SK-N-SH treated with all-trans-retinoic acid at 6 μM for 48 hours (cell line): ENCODE measurements at regions not wholly inside any gene's neighbourhood (a gene's known extent, or its start where the extent isn't known, plus 50 kb on each side); places are given as distances from the start of the nearest gene placed in this dataset.
"Not testable (repeated sequence)": the region's sequence is repeated elsewhere in the genome, so short reads cannot be mapped to it uniquely, and the experiment has no call there.

Source experiments
- ATAC-seq: fragments of 200-7000 bp; cut with Tn5 transposase; 3 replicates; pipeline ENCODE4 v1.9.1; 2020; ENCODE audit warnings: mild to moderate bottlenecking, moderate library complexity
- ARNTL ChIP-seq: fragments of 450-650 bp; formaldehyde crosslinking; IDR thresholded peaks from 2 replicates; pipeline ENCODE4 v1.5.0; 2020; ENCODE audit warnings: low read depth, mild to moderate bottlenecking, moderate library complexity, borderline replicate concordance
- BACH2 ChIP-seq: fragments of 250-450 bp; sonication (Bioruptor Pico); IDR thresholded peaks from 2 replicates; pipeline ENCODE4 v1.9.0; 2021; ENCODE audit warnings: mild to moderate bottlenecking, borderline replicate concordance
- CSDC2 ChIP-seq: fragments of 250-450 bp; sonication (Bioruptor Pico); IDR thresholded peaks from 2 replicates; pipeline ENCODE4 v1.5.0; 2020; ENCODE audit warnings: mild to moderate bottlenecking, moderate library complexity
- ESRRG ChIP-seq: fragments of 250-450 bp; sonication (Bioruptor Pico); IDR thresholded peaks from 2 replicates; pipeline ENCODE4 v1.6.1; 2021; ENCODE audit warnings: mild to moderate bottlenecking
- GLIS3 ChIP-seq: fragments of 250-450 bp; sonication (Bioruptor Pico); IDR thresholded peaks from 2 replicates; pipeline ENCODE4 v1.5.0; 2020; ENCODE audit warnings: mild to moderate bottlenecking, moderate library complexity
- ISL1 ChIP-seq: fragments of 250-450 bp; sonication (Bioruptor Pico); IDR thresholded peaks from 2 replicates; pipeline ENCODE4 v2.1.2; 2022; ENCODE audit warnings: mild to moderate bottlenecking, moderate library complexity
- OSR1 ChIP-seq: fragments of 250-450 bp; sonication (Bioruptor Pico); IDR thresholded peaks from 2 replicates; pipeline ENCODE4 v1.8.0; 2022; ENCODE audit warnings: moderate library complexity, mild to moderate bottlenecking, inconsistent platforms
- PPARA ChIP-seq: fragments of 250-450 bp; sonication (Bioruptor Pico); IDR thresholded peaks from 2 replicates; pipeline ENCODE4 v1.5.0; 2020; ENCODE audit warnings: mild to moderate bottlenecking, borderline replicate concordance
- RARB ChIP-seq: fragments of 250-450 bp; sonication (Bioruptor Pico); IDR thresholded peaks from 2 replicates; pipeline ENCODE4 v1.8.0; 2021; ENCODE audit warnings: mild to moderate bottlenecking, moderate library complexity
- SNAI2 ChIP-seq: fragments of 250-450 bp; sonication (Bioruptor Pico); IDR thresholded peaks from 2 replicates; pipeline ENCODE4 v1.5.0; 2020; ENCODE audit warnings: mild to moderate bottlenecking, moderate library complexity
- TCF4 ChIP-seq: fragments of 250-450 bp; sonication (Bioruptor Pico); IDR thresholded peaks from 2 replicates; pipeline ENCODE4 v1.8.0; 2021; ENCODE audit warnings: mild to moderate bottlenecking, moderate library complexity, borderline replicate concordance
- TOX ChIP-seq: fragments of 250-450 bp; sonication (Bioruptor Pico); IDR thresholded peaks from 2 replicates; pipeline ENCODE4 v1.8.0; 2021; ENCODE audit warnings: mild to moderate bottlenecking, moderate library complexity, borderline replicate concordance
- ZC3H10 ChIP-seq: fragments of 250-450 bp; sonication (Bioruptor Pico); IDR thresholded peaks from 2 replicates; pipeline ENCODE4 v1.5.1; 2021; ENCODE audit warnings: mild to moderate bottlenecking, moderate library complexity
- ZFP3 ChIP-seq: fragments of 250-450 bp; sonication (Bioruptor Pico); IDR thresholded peaks from 2 replicates; pipeline ENCODE4 v1.5.0; 2020; ENCODE audit warnings: mild to moderate bottlenecking, moderate library complexity
- ZFP30 ChIP-seq: fragments of 450-650 bp; formaldehyde crosslinking; IDR thresholded peaks from 2 replicates; pipeline ENCODE4 v1.5.0; 2022; ENCODE audit warnings: mild to moderate bottlenecking, moderate library complexity
- ZNF565 ChIP-seq: fragments of 450-650 bp; formaldehyde crosslinking; conservative IDR thresholded peaks from 2 replicates; pipeline ENCODE4 v1.5.0; 2020; ENCODE audit warnings: low read depth, mild to moderate bottlenecking, moderate library complexity
- ZNF70 ChIP-seq: fragments of 450-650 bp; formaldehyde crosslinking; IDR thresholded peaks from 2 replicates; pipeline ENCODE4 v1.5.0; 2020; ENCODE audit warnings: mild to moderate bottlenecking, moderate library complexity
- ZNF8 ChIP-seq: fragments of 450-650 bp; formaldehyde crosslinking; IDR thresholded peaks from 2 replicates; pipeline ENCODE4 v1.5.0; 2020; ENCODE audit warnings: mild to moderate bottlenecking, moderate library complexity
- TF ChIP-seq, protein P1 (sequence below): fragments of 250-450 bp; sonication (Bioruptor Pico); IDR thresholded peaks from 2 replicates; pipeline ENCODE4 v1.8.0; 2020; ENCODE audit warnings: mild to moderate bottlenecking, moderate library complexity, borderline replicate concordance
- TF ChIP-seq, protein P2 (sequence below): fragments of 250-450 bp; sonication (Bioruptor Pico); IDR thresholded peaks from 2 replicates; pipeline ENCODE4 v1.8.0; 2021; ENCODE audit warnings: low read depth, mild to moderate bottlenecking, moderate library complexity, borderline replicate concordance
- TF ChIP-seq, protein P3 (sequence below): fragments of 250-450 bp; sonication (Bioruptor Pico); IDR thresholded peaks from 2 replicates; pipeline ENCODE4 v1.5.1; 2021; ENCODE audit warnings: mild to moderate bottlenecking, moderate library complexity
- TF ChIP-seq, protein P4 (sequence below): fragments of 250-450 bp; sonication (Bioruptor Pico); IDR thresholded peaks from 2 replicates; pipeline ENCODE4 v1.5.1; 2020; ENCODE audit warnings: low read depth, mild to moderate bottlenecking, moderate library complexity
- TF ChIP-seq, protein P5 (sequence below): fragments of 250-450 bp; sonication (Bioruptor Pico); IDR thresholded peaks from 2 replicates; pipeline ENCODE4 v1.5.0; 2020; ENCODE audit warnings: mild to moderate bottlenecking, moderate library complexity

DNA sequence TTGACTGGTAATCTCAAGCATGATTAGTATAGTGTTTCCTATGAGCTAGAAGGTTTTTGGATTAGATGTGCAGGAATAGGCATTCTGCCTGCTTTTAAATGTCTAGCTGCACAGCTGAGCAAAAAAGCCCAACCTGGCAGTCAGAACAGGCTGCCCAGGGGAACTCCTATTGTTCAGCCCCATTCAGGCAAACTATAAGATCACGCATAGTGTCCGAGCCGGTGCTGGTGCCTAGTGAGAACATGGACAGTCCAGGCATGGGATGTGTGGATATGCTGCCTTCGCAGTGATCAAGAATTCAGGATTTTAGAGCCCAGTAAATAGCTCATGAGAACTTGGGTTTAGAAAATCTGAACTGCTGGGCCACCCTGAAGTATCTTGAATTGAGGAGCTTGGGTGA, 348.8 kb downstream of the UTRN start:
- ATAC-seq = no peak
- TF ChIP-seq SNAI2 (CRISPR knock-in tag) (no peak), ZNF8 (CRISPR knock-in tag) (no peak), RARB (CRISPR knock-in tag) (no peak), ZFP3 (CRISPR knock-in tag) (no peak), TOX (no peak), ARNTL (no peak), OSR1 (CRISPR knock-in tag) (no peak)
- TF ChIP-seq, protein P1, sequence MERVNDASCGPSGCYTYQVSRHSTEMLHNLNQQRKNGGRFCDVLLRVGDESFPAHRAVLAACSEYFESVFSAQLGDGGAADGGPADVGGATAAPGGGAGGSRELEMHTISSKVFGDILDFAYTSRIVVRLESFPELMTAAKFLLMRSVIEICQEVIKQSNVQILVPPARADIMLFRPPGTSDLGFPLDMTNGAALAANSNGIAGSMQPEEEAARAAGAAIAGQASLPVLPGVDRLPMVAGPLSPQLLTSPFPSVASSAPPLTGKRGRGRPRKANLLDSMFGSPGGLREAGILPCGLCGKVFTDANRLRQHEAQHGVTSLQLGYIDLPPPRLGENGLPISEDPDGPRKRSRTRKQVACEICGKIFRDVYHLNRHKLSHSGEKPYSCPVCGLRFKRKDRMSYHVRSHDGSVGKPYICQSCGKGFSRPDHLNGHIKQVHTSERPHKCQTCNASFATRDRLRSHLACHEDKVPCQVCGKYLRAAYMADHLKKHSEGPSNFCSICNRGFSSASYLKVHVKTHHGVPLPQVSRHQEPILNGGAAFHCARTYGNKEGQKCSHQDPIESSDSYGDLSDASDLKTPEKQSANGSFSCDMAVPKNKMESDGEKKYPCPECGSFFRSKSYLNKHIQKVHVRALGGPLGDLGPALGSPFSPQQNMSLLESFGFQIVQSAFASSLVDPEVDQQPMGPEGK (CRISPR knock-in tag) = no peak

DNA sequence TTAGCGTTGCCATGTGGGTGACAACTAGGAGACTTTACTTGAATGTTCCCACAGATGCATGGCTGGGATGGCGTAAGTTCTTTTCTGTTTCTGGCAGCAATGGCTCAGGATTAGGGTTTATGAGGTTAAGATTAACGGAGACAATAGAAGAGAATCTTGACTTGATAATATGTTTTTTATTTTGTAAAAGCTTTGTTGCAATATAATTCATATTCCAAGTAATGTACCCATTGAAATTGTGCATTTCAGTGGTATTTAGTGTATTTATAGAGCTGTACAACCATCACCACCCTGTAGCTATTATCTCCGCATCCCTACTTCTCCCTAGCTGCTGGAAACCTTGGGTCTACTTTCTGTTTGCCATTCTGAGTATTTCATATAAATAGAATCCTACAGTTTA, 349.2 kb downstream of the UTRN start:
- TF ChIP-seq, protein P2, sequence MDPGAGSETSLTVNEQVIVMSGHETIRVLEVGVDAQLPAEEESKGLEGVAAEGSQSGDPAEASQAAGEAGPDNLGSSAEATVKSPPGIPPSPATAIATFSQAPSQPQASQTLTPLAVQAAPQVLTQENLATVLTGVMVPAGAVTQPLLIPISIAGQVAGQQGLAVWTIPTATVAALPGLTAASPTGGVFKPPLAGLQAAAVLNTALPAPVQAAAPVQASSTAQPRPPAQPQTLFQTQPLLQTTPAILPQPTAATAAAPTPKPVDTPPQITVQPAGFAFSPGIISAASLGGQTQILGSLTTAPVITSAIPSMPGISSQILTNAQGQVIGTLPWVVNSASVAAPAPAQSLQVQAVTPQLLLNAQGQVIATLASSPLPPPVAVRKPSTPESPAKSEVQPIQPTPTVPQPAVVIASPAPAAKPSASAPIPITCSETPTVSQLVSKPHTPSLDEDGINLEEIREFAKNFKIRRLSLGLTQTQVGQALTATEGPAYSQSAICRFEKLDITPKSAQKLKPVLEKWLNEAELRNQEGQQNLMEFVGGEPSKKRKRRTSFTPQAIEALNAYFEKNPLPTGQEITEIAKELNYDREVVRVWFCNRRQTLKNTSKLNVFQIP (CRISPR knock-in tag) = no peak
- TF ChIP-seq ARNTL (no peak), ESRRG (CRISPR knock-in tag) (no peak)
- ATAC-seq = no peak

DNA sequence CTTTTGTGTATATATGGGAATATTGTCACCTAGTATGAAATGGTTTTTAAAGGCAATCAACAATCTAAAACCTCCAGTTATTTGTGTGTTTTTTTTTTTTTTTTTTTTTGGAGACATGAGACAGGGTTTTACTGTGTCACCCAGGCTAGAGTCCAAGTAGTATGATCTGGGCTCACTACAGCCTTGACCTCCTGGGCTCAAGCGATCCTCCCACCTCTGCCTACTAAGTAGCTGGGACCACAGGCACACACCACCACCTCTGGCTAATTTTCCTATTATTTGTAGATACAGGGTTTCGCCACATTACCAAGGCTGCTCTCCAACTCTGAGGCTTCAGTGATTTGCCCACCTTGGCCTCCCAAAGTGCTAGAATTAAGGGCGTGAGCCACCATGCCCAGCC, 349.9 kb downstream of the UTRN start:
- no peak for ATAC-seq
- TF ChIP-seq TCF4 (CRISPR knock-in tag) = no peak
- TF ChIP-seq ZNF8 (CRISPR knock-in tag) = no peak
- TF ChIP-seq, protein P2 (CRISPR knock-in tag) = no peak
- TF ChIP-seq SNAI2 (CRISPR knock-in tag) = no peak
- TF ChIP-seq CSDC2 = no peak

DNA sequence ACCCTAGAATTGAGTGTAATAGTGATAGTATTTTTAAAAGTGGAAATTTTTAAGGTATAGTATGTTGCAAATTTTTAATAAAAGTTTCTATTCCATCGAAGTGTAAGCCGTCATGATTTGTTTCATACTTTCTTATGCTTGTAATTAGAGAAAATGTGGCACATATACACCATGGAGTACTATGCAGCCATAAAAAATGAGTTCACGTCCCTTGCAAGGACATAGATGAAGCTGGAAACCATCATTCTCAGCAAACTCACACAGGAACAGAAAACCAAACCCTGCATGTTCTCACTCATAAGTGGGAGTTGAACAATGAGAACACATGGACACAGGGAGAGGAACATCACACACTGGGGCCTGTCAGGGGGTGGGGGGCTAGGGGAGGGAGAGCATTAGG, 350.9 kb downstream of the UTRN start:
- ATAC-seq = not testable (repeated sequence)

DNA sequence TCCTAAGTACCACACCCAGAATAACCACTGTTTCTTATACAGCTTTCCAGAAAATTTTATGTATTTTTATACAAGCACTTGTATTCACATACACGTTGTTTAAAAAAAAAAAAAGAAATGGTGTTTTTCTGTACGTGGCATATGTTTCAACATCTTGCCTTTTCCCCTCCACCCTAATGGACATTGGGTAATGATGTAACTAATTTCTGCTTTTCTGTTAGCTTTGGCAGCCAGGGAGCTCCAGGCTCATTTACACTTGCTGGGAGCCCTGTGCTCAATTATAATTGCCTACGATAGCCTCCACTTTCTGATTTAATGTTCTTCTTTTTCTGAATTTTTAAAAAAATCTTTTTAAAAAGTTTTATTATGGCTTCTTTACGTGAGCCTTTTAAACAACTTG, 352.4 kb downstream of the UTRN start:
- ATAC-seq = no peak
- TF ChIP-seq CSDC2 (no peak), ZNF565 (CRISPR knock-in tag) (no peak)

DNA sequence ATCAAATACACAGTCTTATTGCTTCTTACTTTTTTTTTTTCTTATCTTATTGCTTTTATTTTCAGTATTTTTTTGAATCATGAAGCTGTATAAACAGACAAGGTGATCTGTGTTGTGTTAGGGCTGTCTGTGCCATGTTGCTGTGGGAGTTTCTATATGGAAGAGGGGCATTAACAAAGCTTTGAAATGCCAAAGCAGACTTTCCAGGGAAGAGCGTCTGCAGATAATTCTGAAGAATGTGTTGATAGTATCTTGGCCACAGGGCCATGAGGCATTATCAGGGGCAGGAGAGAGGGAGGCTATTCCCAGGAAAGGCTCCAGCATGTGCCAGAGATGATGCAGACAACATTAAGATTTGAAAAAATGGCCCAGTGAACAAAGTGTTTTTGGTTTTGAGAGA, 354.5 kb downstream of the UTRN start:
- no peak for ATAC-seq
- TF ChIP-seq ZNF8 (CRISPR knock-in tag) (no peak), RARB (CRISPR knock-in tag) (no peak), SNAI2 (CRISPR knock-in tag) (no peak), ZC3H10 (CRISPR knock-in tag) (no peak), ZFP30 (no peak), ZNF565 (CRISPR knock-in tag) (no peak), CSDC2 (no peak), PPARA (no peak), ZFP3 (CRISPR knock-in tag) (no peak), BACH2 (no peak), TOX (no peak), ZNF70 (peak; percentile 95), GLIS3 (no peak), OSR1 (CRISPR knock-in tag) (no peak), TCF4 (CRISPR knock-in tag) (peak; percentile 90), ISL1 (peak; percentile 87)
- TF ChIP-seq, protein P3, sequence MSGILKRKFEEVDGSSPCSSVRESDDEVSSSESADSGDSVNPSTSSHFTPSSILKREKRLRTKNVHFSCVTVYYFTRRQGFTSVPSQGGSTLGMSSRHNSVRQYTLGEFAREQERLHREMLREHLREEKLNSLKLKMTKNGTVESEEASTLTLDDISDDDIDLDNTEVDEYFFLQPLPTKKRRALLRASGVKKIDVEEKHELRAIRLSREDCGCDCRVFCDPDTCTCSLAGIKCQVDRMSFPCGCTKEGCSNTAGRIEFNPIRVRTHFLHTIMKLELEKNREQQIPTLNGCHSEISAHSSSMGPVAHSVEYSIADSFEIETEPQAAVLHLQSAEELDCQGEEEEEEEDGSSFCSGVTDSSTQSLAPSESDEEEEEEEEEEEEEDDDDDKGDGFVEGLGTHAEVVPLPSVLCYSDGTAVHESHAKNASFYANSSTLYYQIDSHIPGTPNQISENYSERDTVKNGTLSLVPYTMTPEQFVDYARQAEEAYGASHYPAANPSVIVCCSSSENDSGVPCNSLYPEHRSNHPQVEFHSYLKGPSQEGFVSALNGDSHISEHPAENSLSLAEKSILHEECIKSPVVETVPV (CRISPR knock-in tag) = 0 out of 2 replicates have a peak, but pooled peaks have one; percentile 37
- TF ChIP-seq, protein P4, sequence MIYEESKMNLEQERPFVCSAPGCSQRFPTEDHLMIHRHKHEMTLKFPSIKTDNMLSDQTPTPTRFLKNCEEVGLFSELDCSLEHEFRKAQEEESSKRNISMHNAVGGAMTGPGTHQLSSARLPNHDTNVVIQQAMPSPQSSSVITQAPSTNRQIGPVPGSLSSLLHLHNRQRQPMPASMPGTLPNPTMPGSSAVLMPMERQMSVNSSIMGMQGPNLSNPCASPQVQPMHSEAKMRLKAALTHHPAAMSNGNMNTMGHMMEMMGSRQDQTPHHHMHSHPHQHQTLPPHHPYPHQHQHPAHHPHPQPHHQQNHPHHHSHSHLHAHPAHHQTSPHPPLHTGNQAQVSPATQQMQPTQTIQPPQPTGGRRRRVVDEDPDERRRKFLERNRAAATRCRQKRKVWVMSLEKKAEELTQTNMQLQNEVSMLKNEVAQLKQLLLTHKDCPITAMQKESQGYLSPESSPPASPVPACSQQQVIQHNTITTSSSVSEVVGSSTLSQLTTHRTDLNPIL (CRISPR knock-in tag) = peak; percentile 46; the same call in 1 of the 2 replicates
- TF ChIP-seq, protein P5, sequence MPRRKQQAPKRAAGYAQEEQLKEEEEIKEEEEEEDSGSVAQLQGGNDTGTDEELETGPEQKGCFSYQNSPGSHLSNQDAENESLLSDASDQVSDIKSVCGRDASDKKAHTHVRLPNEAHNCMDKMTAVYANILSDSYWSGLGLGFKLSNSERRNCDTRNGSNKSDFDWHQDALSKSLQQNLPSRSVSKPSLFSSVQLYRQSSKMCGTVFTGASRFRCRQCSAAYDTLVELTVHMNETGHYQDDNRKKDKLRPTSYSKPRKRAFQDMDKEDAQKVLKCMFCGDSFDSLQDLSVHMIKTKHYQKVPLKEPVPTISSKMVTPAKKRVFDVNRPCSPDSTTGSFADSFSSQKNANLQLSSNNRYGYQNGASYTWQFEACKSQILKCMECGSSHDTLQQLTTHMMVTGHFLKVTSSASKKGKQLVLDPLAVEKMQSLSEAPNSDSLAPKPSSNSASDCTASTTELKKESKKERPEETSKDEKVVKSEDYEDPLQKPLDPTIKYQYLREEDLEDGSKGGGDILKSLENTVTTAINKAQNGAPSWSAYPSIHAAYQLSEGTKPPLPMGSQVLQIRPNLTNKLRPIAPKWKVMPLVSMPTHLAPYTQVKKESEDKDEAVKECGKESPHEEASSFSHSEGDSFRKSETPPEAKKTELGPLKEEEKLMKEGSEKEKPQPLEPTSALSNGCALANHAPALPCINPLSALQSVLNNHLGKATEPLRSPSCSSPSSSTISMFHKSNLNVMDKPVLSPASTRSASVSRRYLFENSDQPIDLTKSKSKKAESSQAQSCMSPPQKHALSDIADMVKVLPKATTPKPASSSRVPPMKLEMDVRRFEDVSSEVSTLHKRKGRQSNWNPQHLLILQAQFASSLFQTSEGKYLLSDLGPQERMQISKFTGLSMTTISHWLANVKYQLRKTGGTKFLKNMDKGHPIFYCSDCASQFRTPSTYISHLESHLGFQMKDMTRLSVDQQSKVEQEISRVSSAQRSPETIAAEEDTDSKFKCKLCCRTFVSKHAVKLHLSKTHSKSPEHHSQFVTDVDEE (CRISPR knock-in tag) = 0 out of 2 replicates have a peak, but pooled peaks have one; percentile 49
